OCI-LY3 (cell line): ENCODE measurements at regions not wholly inside any gene's neighbourhood (a gene's known extent, or its start where the extent isn't known, plus 50 kb on each side); places are given as distances from the start of the nearest gene placed in this dataset.

Source experiments
- EZH2phosphoT487 ChIP-seq: fragments of 200-600 bp; shearing (Covaris generic); IDR thresholded peaks from 2 replicates; pipeline ENCODE4 v1.6.1; 2018; ENCODE audit warnings: antibody characterized with exemption, mixed run types, low read depth
- TF ChIP-seq, protein P1 (sequence below): fragments of 200-600, 300-600 bp; sonication (generic); IDR thresholded peaks from 2 replicates; pipeline ENCODE4 v1.5.1; 2014; ENCODE audit warnings: antibody characterized with exemption, low read length, low read depth

DNA sequence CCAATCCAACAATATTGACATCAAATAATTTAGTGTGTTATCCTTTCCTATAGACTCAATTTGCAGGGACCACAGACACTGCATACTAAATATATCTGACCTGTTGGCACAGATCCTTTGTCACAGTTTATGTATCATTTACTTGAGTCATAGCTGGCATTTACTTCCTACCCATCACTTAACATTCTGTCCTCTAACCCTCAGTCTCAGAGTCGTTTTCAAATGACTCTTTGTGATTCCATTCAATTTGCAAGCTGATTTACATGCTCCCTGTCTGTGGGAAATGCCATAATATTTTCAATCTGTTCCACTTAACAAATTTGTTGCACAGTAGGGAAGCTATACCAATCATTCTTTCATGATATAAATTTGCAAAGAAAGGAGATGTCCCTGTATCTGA, 265.7 kb upstream of the EDIL3 start:
- TF ChIP-seq, protein P1, sequence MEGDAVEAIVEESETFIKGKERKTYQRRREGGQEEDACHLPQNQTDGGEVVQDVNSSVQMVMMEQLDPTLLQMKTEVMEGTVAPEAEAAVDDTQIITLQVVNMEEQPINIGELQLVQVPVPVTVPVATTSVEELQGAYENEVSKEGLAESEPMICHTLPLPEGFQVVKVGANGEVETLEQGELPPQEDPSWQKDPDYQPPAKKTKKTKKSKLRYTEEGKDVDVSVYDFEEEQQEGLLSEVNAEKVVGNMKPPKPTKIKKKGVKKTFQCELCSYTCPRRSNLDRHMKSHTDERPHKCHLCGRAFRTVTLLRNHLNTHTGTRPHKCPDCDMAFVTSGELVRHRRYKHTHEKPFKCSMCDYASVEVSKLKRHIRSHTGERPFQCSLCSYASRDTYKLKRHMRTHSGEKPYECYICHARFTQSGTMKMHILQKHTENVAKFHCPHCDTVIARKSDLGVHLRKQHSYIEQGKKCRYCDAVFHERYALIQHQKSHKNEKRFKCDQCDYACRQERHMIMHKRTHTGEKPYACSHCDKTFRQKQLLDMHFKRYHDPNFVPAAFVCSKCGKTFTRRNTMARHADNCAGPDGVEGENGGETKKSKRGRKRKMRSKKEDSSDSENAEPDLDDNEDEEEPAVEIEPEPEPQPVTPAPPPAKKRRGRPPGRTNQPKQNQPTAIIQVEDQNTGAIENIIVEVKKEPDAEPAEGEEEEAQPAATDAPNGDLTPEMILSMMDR = no peak
- TF ChIP-seq EZH2phosphoT487 = no peak
